ENCODE measurements at regions not wholly inside any gene's neighbourhood (a gene's known extent, or its start where the extent isn't known, plus 50 kb on each side); places are given as distances from the start of the nearest gene placed in this dataset.

DNA sequence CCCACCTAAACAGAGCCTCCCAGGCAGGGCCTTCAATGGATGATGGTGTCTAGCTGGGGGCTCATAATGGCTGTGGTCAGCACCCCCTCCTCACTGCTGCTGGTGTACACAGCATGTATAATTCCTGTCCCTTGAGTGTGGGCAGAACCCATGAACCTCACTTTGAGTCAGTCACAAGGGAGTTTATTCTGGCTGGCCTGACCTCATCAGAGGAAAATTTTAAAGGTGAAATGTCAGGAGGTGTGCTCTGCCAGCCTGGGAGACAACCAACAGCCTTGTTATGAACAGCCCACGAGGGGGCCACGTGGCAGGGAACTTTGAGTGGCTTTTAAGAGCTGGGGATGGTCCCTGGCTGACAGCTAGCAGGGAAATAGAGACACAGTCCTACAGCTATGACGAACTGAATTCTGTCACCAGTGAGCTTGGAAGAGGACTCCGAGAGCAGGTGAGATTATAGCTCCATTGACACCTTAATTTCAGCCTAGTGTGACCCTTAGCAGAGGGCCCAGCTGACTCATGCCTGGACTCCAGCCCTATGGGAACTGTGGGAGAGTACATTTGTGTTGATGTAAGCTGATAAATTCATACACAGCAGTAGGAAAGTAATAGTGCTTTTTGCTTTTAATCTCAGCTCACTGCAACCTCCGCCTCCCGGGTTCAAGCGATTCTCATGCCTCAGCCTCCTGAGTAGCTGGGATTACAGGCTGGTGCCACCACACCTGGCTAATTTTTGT lies 73.5 kb upstream of the RUNX3 start:
- TF ChIP-seq, protein P1, sequence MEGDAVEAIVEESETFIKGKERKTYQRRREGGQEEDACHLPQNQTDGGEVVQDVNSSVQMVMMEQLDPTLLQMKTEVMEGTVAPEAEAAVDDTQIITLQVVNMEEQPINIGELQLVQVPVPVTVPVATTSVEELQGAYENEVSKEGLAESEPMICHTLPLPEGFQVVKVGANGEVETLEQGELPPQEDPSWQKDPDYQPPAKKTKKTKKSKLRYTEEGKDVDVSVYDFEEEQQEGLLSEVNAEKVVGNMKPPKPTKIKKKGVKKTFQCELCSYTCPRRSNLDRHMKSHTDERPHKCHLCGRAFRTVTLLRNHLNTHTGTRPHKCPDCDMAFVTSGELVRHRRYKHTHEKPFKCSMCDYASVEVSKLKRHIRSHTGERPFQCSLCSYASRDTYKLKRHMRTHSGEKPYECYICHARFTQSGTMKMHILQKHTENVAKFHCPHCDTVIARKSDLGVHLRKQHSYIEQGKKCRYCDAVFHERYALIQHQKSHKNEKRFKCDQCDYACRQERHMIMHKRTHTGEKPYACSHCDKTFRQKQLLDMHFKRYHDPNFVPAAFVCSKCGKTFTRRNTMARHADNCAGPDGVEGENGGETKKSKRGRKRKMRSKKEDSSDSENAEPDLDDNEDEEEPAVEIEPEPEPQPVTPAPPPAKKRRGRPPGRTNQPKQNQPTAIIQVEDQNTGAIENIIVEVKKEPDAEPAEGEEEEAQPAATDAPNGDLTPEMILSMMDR (IDR thresholded peaks at IDR 0.05), result no peak
- no peak for TF ChIP-seq ZFX (IDR thresholded peaks at IDR 0.05; ENCODE audit: borderline replicate concordance)
